ENCODE measurements at regions not wholly inside any gene's neighbourhood (a gene's known extent, or its start where the extent isn't known, plus 50 kb on each side); places are given as distances from the start of the nearest gene placed in this dataset.
A peak's percentile ranks its signal among the peaks of the same experiment; 100 is the strongest.

GRCh38 chr13:83204886-83205285 lies 677.4 kb downstream of the SLITRK1 start:
- Histone ChIP-seq H3K4me3 (no peak overlapping the region), H3K9me3 (peaks cover 0 to 5% (median 1%) of the 10 kb centered on the region in 4 donors), H3K4me1 (peaks cover 0 to 10% (median 0%) of the 10 kb centered on the region in 4 donors), H3K27ac (no peak overlapping the region), H3K36me3 (no peaks in the 10 kb centered on the region), H3K27me3 (no peaks in the 10 kb centered on the region)
- TF ChIP-seq POLR2AphosphoS5 (IDR thresholded peaks at IDR 0.05) (no peak), POLR2A (IDR thresholded peaks at IDR 0.05) (no peak), EP300 (IDR thresholded peaks at IDR 0.05) (no peak)
- TF ChIP-seq, protein P1, sequence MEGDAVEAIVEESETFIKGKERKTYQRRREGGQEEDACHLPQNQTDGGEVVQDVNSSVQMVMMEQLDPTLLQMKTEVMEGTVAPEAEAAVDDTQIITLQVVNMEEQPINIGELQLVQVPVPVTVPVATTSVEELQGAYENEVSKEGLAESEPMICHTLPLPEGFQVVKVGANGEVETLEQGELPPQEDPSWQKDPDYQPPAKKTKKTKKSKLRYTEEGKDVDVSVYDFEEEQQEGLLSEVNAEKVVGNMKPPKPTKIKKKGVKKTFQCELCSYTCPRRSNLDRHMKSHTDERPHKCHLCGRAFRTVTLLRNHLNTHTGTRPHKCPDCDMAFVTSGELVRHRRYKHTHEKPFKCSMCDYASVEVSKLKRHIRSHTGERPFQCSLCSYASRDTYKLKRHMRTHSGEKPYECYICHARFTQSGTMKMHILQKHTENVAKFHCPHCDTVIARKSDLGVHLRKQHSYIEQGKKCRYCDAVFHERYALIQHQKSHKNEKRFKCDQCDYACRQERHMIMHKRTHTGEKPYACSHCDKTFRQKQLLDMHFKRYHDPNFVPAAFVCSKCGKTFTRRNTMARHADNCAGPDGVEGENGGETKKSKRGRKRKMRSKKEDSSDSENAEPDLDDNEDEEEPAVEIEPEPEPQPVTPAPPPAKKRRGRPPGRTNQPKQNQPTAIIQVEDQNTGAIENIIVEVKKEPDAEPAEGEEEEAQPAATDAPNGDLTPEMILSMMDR (IDR thresholded peaks at IDR 0.05): no peak
- DNase-seq: no peak
- intact Hi-C loops (cut with DNase I): no loop called here
- 89 to 92% methylated on average over 3 of the region's 3 CpGs for whole genome bisulfite sequencing, 2 donors

DNA sequence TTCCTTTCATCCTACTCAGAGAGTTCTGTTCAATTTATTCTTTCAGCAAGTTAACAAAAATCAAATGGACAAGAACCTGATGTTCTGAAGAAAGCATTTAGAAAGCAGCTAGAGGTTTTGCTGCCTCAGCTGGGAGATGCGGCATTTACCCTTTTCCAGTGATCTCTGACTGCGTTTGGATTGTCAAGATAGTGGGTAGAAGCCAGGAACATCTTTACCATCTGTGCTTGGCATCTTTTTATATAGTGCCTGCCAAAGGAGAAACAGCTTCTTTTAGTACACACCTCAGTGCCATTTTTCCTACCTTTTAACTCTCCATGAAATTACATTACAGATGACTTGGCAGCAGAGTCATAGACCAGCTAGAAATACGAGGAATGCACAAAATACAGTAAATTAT lies 680.8 kb downstream of the SLITRK1 start:
- Histone ChIP-seq H3K36me3 (no peaks in the 10 kb centered on the region), H3K4me3 (no peak overlapping the region), H3K27ac (peak overlapping the region in 1 of 4 donors; percentile 26), H3K27me3 (no peaks in the 10 kb centered on the region), H3K4me1 (peaks cover 0 to 10% (median 0%) of the 10 kb centered on the region in 4 donors), H3K9me3 (peaks cover 0 to 5% (median 0%) of the 10 kb centered on the region in 4 donors)
- TF ChIP-seq, protein P1 (IDR thresholded peaks at IDR 0.05): no peak
- no peak for TF ChIP-seq POLR2A (IDR thresholded peaks at IDR 0.05)
- no peak for TF ChIP-seq EP300 (IDR thresholded peaks at IDR 0.05)
- TF ChIP-seq POLR2AphosphoS5 (IDR thresholded peaks at IDR 0.05): no peak
- no peak for DNase-seq
- intact Hi-C loops (cut with DNase I): no loop called here
- WGBS, 2 donors: 62 to 74% methylated on average over 3 of the region's 3 CpGs

DNA sequence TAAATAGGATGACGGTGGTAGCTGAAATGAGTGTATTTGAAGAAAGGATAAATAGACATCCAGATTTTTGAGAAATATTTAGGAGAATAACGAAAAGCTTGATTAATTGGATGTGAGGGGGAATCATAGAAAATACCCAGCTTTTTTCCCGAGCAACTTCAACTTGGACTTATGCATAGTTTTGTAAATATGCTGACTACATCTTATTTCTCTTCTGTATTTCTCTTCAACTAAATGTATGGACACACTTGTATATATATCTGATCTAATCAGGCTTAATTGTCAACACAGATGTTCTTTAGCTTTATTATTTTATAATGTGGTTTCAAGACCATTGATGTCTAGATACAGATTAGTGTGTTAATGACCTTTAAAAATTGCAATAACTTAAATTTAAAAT lies 685.0 kb downstream of the SLITRK1 start:
- peaks cover 0 to 10% (median 0%) of the 10 kb centered on the region in 4 donors for H3K4me1 ChIP-seq
- WGBS, 2 donors: 69 to 81% methylated on average over 3 of the region's 3 CpGs
- no peak overlapping the region for H3K27ac ChIP-seq
- no peaks in the 10 kb centered on the region for H3K36me3 ChIP-seq
- H3K27me3 ChIP-seq: no peaks in the 10 kb centered on the region
- no peaks in the 10 kb centered on the region for H3K9me3 ChIP-seq
- intact Hi-C loops (cut with DNase I): no loop called here
- no peak overlapping the region for H3K4me3 ChIP-seq
- no peak for DNase-seq
- no peak for TF ChIP-seq EP300 (IDR thresholded peaks at IDR 0.05)
- TF ChIP-seq POLR2AphosphoS5 (IDR thresholded peaks at IDR 0.05): no peak
- TF ChIP-seq, protein P1 (IDR thresholded peaks at IDR 0.05): no peak

DNA sequence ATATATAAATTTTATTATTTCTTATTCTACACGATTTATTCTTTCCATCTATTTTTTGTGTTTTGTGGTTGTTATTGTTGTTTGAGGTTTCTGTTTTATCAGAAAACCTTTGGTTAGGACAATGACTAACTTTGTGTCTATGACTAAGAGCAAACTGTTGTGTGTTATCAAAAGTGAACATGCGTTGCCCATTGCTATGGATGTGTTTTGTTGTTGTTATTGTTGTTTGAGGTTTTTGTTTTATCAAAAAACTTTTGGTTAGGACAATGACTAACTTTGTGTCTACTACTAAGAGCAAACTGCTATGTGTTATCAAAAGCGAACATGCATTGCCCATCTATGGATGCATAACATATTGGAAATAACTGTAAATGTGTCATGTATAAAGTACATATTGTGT lies 692.3 kb downstream of the SLITRK1 start:
- no peak overlapping the region for H3K27ac ChIP-seq
- intact Hi-C loops (cut with DNase I): no loop called here
- H3K4me1 ChIP-seq: no peaks in the 10 kb centered on the region
- H3K9me3 ChIP-seq: peaks cover 0 to 3% (median 1%) of the 10 kb centered on the region in 4 donors
- H3K27me3 ChIP-seq: no peaks in the 10 kb centered on the region
- WGBS, 2 donors: 71 to 87% methylated on average over 3 of the region's 3 CpGs
- TF ChIP-seq EP300 (IDR thresholded peaks at IDR 0.05): no peak
- no peak for TF ChIP-seq POLR2AphosphoS5 (IDR thresholded peaks at IDR 0.05)
- TF ChIP-seq POLR2A (IDR thresholded peaks at IDR 0.05): no peak
- TF ChIP-seq, protein P1 (IDR thresholded peaks at IDR 0.05): no peak
- no peak for DNase-seq
- no peak overlapping the region for H3K4me3 ChIP-seq
- H3K36me3 ChIP-seq: no peaks in the 10 kb centered on the region

DNA sequence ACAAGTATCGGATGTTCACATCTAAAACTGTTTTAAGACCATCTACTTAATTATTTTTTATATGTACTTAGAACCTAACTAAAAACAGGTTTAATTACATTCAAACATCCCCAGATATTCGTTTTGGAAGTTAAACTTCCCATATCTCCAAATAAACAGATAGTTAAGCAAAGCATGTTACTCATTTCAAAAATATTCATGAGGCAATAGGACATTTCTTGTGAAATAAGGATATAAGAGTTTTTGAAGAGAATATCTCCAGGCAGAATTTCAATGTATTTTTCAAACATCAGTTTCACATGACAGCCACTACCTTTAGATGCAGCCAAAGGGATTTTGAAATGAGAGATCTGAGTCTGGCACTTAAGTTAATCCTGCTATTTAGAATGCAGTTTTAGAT lies 697.5 kb downstream of the SLITRK1 start:
- Histone ChIP-seq H3K36me3 (no peaks in the 10 kb centered on the region), H3K27me3 (no peaks in the 10 kb centered on the region), H3K9me3 (peaks cover 0 to 8% (median 2%) of the 10 kb centered on the region in 4 donors), H3K4me1 (no peaks in the 10 kb centered on the region), H3K27ac (no peak overlapping the region), H3K4me3 (no peak overlapping the region)
- no peak for DNase-seq
- intact Hi-C loops (cut with DNase I): no loop called here
- WGBS, 2 donors: 52 to 67% methylated on average over 2 of the region's 2 CpGs
- TF ChIP-seq, protein P1 (IDR thresholded peaks at IDR 0.05): no peak
- no peak for TF ChIP-seq POLR2A (IDR thresholded peaks at IDR 0.05)
- no peak for TF ChIP-seq POLR2AphosphoS5 (IDR thresholded peaks at IDR 0.05)
- TF ChIP-seq EP300 (IDR thresholded peaks at IDR 0.05): no peak

All from sigmoid colon (tissue), 6 donors.